MM.1S (cell line): ENCODE measurements at regions not wholly inside any gene's neighbourhood (a gene's known extent, or its start where the extent isn't known, plus 50 kb on each side); places are given as distances from the start of the nearest gene placed in this dataset.
"Not testable (repeated sequence)": the region's sequence is repeated elsewhere in the genome, so short reads cannot be mapped to it uniquely, and the experiment has no call there.

Experiments
- DNase-seq: peaks from one replicate; pipeline ENCODE4 v3.0.0-alpha.2; 2015
- H2AFZ ChIP-seq: fragments of 300-600 bp; sonication (generic); 2 replicates; pipeline ENCODE4 v1.6.0; 2016; ENCODE audit warnings: antibody characterized with exemption, low read length
- H3F3A ChIP-seq: fragments of 300-600 bp; sonication (generic); 2 replicates; pipeline ENCODE4 v1.6.1; 2016; ENCODE audit warnings: mild to moderate bottlenecking, antibody characterized with exemption, low read length, moderate library complexity, mixed read lengths; ENCODE audit not compliant: insufficient read depth
- H3K27ac ChIP-seq: fragments of 300-600 bp; sonication (generic); 2 replicates; pipeline ENCODE4 v1.5.1; 2016; ENCODE audit warnings: mild to moderate bottlenecking, low read length
- H3K27me3 ChIP-seq: fragments of 300-600 bp; sonication (generic); replicated peaks from 2 replicates; pipeline ENCODE4 v1.6.0; 2016; ENCODE audit warnings: low read length; ENCODE audit not compliant: insufficient read depth
- H3K36me3 ChIP-seq: fragments of 300-600 bp; sonication (generic); replicated peaks from 2 replicates; pipeline ENCODE4 v1.6.1; 2016; ENCODE audit warnings: mild to moderate bottlenecking, low read length, mixed read lengths; ENCODE audit not compliant: insufficient read depth
- H3K4me1 ChIP-seq: fragments of 300-600 bp; sonication (generic); 2 replicates; pipeline ENCODE4 v1.6.1; 2016; ENCODE audit warnings: low read length, mixed read lengths
- H3K4me2 ChIP-seq: fragments of 300-600 bp; sonication (generic); 2 replicates; pipeline ENCODE4 v1.6.0; 2016; ENCODE audit warnings: low read depth, low read length
- H3K4me3 ChIP-seq: fragments of 300-600 bp; sonication (generic); 2 replicates; pipeline ENCODE4 v1.5.1; 2016; ENCODE audit warnings: low read length, mixed read lengths
- H3K79me2 ChIP-seq: fragments of 300-600 bp; sonication (generic); 2 replicates; pipeline ENCODE4 v1.6.1; 2016; ENCODE audit warnings: mixed run types, low read length, mixed read lengths
- H3K9ac ChIP-seq: fragments of 300-600 bp; sonication (generic); 2 replicates; pipeline ENCODE4 v1.6.1; 2016; ENCODE audit warnings: low read length, mixed read lengths
- H3K9me2 ChIP-seq: fragments of 300-600 bp; sonication (generic); replicated peaks from 2 replicates; pipeline ENCODE4 v1.6.1; 2016; ENCODE audit warnings: mild to moderate bottlenecking, low read length, mixed read lengths; ENCODE audit not compliant: insufficient read depth
- H3K9me3 ChIP-seq: fragments of 300-600 bp; sonication (generic); replicated peaks from 2 replicates; pipeline ENCODE4 v1.6.1; 2016; ENCODE audit warnings: mild to moderate bottlenecking, low read length, mixed read lengths; ENCODE audit not compliant: insufficient read depth
- H4K20me1 ChIP-seq: fragments of 300-600 bp; sonication (generic); 2 replicates; pipeline ENCODE4 v1.6.1; 2016; ENCODE audit warnings: mild to moderate bottlenecking, low read length, moderate library complexity, mixed read lengths; ENCODE audit not compliant: insufficient read depth
- EZH2 ChIP-seq: fragments of 300-600 bp; sonication (generic); optimal IDR thresholded peaks from 2 replicates; pipeline ENCODE3; 2017; ENCODE audit warnings: low read depth, mild to moderate bottlenecking, antibody characterized with exemption, low read length, mixed read lengths
- EZH2phosphoT487 ChIP-seq: fragments of 300-600 bp; sonication (generic); IDR thresholded peaks from 2 replicates; pipeline ENCODE4 v1.6.1; 2018; ENCODE audit warnings: antibody characterized with exemption, low read length
- TF ChIP-seq, protein P1 (sequence below): fragments of 300-600 bp; sonication (generic); IDR thresholded peaks from 2 replicates; pipeline ENCODE4 v1.5.1; 2016; ENCODE audit warnings: antibody characterized with exemption, low read length, mixed read lengths

DNA sequence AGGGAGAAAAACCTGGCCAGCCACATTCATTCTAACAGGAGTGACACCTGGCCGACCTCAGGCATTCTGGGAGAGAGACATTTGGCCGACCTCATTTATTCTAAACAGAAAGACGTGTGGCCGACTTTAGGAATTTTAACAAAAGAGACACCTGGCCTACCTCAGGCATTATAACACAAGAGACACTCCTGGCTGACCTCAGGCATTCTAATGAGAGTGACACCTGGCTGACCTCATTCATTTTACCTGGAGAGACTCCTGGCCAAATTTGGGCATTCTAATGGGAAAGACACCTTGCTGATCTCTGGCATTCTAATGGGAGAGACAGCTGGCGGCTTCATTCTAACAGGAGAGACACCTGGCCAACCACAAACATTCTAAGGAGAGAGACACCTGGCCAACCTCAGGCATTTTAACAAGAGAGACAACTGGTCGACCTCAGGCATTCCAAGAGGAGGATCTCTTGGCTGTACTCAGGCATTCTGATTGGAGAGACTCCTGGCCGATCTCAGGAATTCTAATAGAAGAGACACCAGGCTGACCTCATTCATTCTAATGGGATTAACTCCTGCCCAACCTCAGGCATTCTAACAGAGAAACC lies 1353.9 kb downstream of the UQCRFS1 start:
- Histone ChIP-seq H3K4me1 (no peaks in the 10 kb centered on the region), H3K79me2 (no peaks in the 10 kb centered on the region)
- DNase-seq, result peak; percentile 30

DNA sequence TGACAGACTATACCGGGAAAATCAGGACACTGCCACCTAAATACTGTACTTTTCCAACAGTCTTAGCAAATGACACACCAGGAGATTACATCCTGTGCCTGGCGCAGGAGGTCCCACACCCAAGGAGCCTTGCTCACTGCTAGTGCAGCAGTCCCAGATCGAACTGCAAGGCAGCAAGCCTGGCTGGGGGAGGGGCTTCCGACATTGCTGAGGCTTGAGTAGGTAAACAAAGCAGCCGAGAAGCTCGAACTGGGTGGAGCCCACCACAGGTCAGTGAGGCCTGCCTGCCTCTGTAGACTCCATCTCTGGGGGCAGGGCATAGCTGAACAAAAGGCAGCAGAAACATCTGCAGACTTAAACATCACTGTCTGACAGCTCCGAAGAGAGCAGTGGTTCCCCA lies 1360.0 kb downstream of the UQCRFS1 start:
- not testable (repeated sequence) for H3K27me3 ChIP-seq, H3K4me2 ChIP-seq, H3K4me1 ChIP-seq, H3K9me3 ChIP-seq, H3K36me3 ChIP-seq, H3K4me3 ChIP-seq, H3K27ac ChIP-seq, H3K9me2 ChIP-seq, H2AFZ ChIP-seq, H3K79me2 ChIP-seq, H4K20me1 ChIP-seq, DNase-seq, H3F3A ChIP-seq, H3K9ac ChIP-seq

More for the DNA sequence above, 1353.9 kb downstream of the UQCRFS1 start:
- H3K4me2 ChIP-seq, result no peak overlapping the region
- no peaks in the 10 kb centered on the region for H3F3A ChIP-seq
- no peaks in the 10 kb centered on the region for H4K20me1 ChIP-seq
- no peaks in the 10 kb centered on the region for H3K9me2 ChIP-seq
- no peaks in the 10 kb centered on the region for H3K36me3 ChIP-seq
- H2AFZ ChIP-seq, result no peak overlapping the region
- H3K27me3 ChIP-seq, result no peaks in the 10 kb centered on the region
- TF ChIP-seq EZH2phosphoT487 (no peak), EZH2 (no peak)
- TF ChIP-seq, protein P1, sequence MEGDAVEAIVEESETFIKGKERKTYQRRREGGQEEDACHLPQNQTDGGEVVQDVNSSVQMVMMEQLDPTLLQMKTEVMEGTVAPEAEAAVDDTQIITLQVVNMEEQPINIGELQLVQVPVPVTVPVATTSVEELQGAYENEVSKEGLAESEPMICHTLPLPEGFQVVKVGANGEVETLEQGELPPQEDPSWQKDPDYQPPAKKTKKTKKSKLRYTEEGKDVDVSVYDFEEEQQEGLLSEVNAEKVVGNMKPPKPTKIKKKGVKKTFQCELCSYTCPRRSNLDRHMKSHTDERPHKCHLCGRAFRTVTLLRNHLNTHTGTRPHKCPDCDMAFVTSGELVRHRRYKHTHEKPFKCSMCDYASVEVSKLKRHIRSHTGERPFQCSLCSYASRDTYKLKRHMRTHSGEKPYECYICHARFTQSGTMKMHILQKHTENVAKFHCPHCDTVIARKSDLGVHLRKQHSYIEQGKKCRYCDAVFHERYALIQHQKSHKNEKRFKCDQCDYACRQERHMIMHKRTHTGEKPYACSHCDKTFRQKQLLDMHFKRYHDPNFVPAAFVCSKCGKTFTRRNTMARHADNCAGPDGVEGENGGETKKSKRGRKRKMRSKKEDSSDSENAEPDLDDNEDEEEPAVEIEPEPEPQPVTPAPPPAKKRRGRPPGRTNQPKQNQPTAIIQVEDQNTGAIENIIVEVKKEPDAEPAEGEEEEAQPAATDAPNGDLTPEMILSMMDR, result no peak
- no peak overlapping the region for H3K4me3 ChIP-seq
- H3K9ac ChIP-seq, result no peak overlapping the region
- H3K9me3 ChIP-seq, result no peaks in the 10 kb centered on the region
- H3K27ac ChIP-seq, result no peak overlapping the region

DNA sequence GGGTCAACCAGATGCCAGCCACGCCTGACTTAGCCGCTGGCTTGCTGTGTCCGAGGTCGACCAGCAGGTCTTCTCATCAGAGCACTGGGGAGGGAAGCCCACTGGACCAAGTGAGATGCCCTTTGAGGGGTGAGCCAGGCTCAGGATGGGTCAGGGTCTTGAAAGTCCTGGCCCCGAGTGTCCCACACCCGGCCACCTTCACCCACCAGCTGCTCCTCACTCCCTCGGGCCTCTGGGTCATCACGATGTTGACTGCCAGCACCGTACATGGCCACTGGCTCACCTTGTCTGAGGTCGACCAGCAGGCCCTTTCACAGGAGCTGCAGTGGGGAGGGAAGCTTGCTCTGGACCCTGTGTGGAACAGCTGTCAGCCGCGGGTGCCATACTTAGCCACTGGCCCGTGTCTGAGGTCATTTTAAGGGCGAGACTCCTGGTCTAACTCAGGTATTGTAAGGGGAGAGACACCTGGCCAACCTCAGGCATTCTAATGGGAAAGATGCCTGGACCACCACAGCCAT lies 1361.3 kb downstream of the UQCRFS1 start:
- H3K9ac ChIP-seq, result no peak overlapping the region
- H3K4me1 ChIP-seq, result no peaks in the 10 kb centered on the region
- no peaks in the 10 kb centered on the region for H3K9me2 ChIP-seq
- no peaks in the 10 kb centered on the region for H3K36me3 ChIP-seq
- no peak overlapping the region for H3K27ac ChIP-seq
- H3K4me2 ChIP-seq, result no peak overlapping the region
- no peak overlapping the region for H2AFZ ChIP-seq
- no peaks in the 10 kb centered on the region for H3K79me2 ChIP-seq
- no peaks in the 10 kb centered on the region for H3F3A ChIP-seq
- no peak overlapping the region for H3K4me3 ChIP-seq
- DNase-seq, result no peak
- H3K9me3 ChIP-seq, result no peaks in the 10 kb centered on the region
- TF ChIP-seq EZH2 (no peak), EZH2phosphoT487 (no peak)
- TF ChIP-seq, protein P1, result no peak
- no peaks in the 10 kb centered on the region for H3K27me3 ChIP-seq
- H4K20me1 ChIP-seq, result no peaks in the 10 kb centered on the region

DNA sequence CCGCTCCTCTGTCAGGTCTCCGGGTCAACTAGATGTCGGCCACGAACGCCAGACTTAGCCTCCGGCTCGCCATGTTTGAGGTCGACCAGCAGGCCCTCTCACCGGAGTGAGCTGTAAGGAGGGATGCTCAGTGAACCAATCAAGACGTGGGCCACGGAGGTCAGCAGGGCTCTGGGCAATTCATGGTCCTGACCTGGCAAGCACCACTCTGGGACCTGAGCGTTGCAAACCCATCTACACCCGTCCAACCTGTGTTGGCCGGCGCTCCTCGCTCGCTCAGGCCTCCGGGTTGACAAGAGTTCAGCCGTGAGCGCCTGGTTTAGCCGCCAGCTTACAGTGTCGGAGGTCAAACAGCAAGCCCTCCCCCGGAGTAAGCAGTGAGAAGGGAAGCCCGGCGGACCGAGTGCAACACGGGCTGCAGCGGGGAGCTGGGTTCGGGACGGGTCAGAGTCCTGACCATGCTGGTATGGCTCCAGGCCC lies 1361.9 kb downstream of the UQCRFS1 start:
- no peaks in the 10 kb centered on the region for H3K9me3 ChIP-seq
- TF ChIP-seq, protein P1, result no peak
- no peak for TF ChIP-seq EZH2phosphoT487
- no peak for TF ChIP-seq EZH2
- H3K79me2 ChIP-seq, result no peaks in the 10 kb centered on the region
- H3K36me3 ChIP-seq, result no peaks in the 10 kb centered on the region
- H4K20me1 ChIP-seq, result no peaks in the 10 kb centered on the region
- no peak overlapping the region for H3K27ac ChIP-seq
- no peaks in the 10 kb centered on the region for H3K27me3 ChIP-seq
- no peak overlapping the region for H3K9ac ChIP-seq
- no peak for DNase-seq
- H3K4me2 ChIP-seq, result no peak overlapping the region
- H3F3A ChIP-seq, result no peaks in the 10 kb centered on the region
- no peak overlapping the region for H2AFZ ChIP-seq
- H3K9me2 ChIP-seq, result no peaks in the 10 kb centered on the region
- H3K4me1 ChIP-seq, result no peaks in the 10 kb centered on the region
- no peak overlapping the region for H3K4me3 ChIP-seq
